PFSK-1 (cell line): ENCODE measurements at regions not wholly inside any gene's neighbourhood (a gene's known extent, or its start where the extent isn't known, plus 50 kb on each side); places are given as distances from the start of the nearest gene placed in this dataset.

Experiments used
- FOXP2 ChIP-seq: optimal IDR thresholded peaks from 2 replicates; pipeline ENCODE3; 2011; ENCODE audit warnings: borderline replicate concordance, control low read depth, inconsistent platforms; ENCODE audit not compliant: insufficient read depth; ENCODE audit errors: extremely low read length, extremely low read depth
- POLR2AphosphoS5 ChIP-seq: IDR thresholded peaks from 2 replicates; pipeline ENCODE4 v1.6.1; 2012; ENCODE audit warnings: low read depth, mild to moderate bottlenecking, control low read depth, low read length, moderate library complexity
- REST ChIP-seq, 2 experiments: IDR thresholded peaks; 2 replicates each; pipeline versions ENCODE4 v1.6.1 to v1.8.0; 2011 to 2012; ENCODE audit warnings: low read depth in 2 of 2, low read length in 2 of 2, control low read depth in 1 of 2, inconsistent platforms in 1 of 2, mild to moderate bottlenecking in 1 of 2, moderate library complexity in 1 of 2; ENCODE audit not compliant: insufficient read depth in 1 of 2
- SIN3A ChIP-seq: IDR thresholded peaks from 2 replicates; pipeline ENCODE4 v1.6.1; 2012; ENCODE audit warnings: mild to moderate bottlenecking, low read length, moderate library complexity, borderline replicate concordance; ENCODE audit not compliant: insufficient read depth
- TAF1 ChIP-seq: IDR thresholded peaks from 2 replicates; pipeline ENCODE4 v1.6.1; 2012; ENCODE audit warnings: low read length, control low read depth, borderline replicate concordance; ENCODE audit not compliant: insufficient read depth

GRCh38 chr12:91846466-91847055 is 299.1 kb downstream of the BTG1 start:
- TF ChIP-seq POLR2AphosphoS5, result no peak
- TF ChIP-seq REST (IDR thresholded peaks at IDR 0.05; ENCODE audit: insufficient read depth in 1 of 2, low read depth in 2 of 2, low read length in 2 of 2), result no peak
- no peak for TF ChIP-seq FOXP2
- no peak for TF ChIP-seq TAF1
- no peak for TF ChIP-seq SIN3A

- TF ChIP-seq FOXP2, result no peak
- TF ChIP-seq TAF1, result no peak
- TF ChIP-seq REST (IDR thresholded peaks at IDR 0.05; ENCODE audit: insufficient read depth in 1 of 2, low read depth in 2 of 2, low read length in 2 of 2), result no peak
- TF ChIP-seq SIN3A, result no peak
- no peak for TF ChIP-seq POLR2AphosphoS5
Measured at GRCh38 chr12:91845365-91845764, 300.3 kb downstream of the BTG1 start.

- TF ChIP-seq SIN3A (no peak), POLR2AphosphoS5 (no peak), TAF1 (no peak), REST (IDR thresholded peaks at IDR 0.05; ENCODE audit: insufficient read depth in 1 of 2, low read depth in 2 of 2, low read length in 2 of 2) (no peak), FOXP2 (no peak)
Measured at GRCh38 chr12:91841822-91842221, 303.8 kb downstream of the BTG1 start.

GRCh38 chr12:91836696-91837095 is 308.9 kb downstream of the BTG1 start:
- no peak for TF ChIP-seq SIN3A
- TF ChIP-seq FOXP2, result no peak
- no peak for TF ChIP-seq POLR2AphosphoS5
- no peak for TF ChIP-seq REST (IDR thresholded peaks at IDR 0.05; ENCODE audit: insufficient read depth in 1 of 2, low read depth in 2 of 2, low read length in 2 of 2)

GRCh38 chr12:91836264-91836663 is 309.4 kb downstream of the BTG1 start:
- TF ChIP-seq TAF1 (no peak), POLR2AphosphoS5 (no peak), SIN3A (no peak), FOXP2 (no peak), REST (IDR thresholded peaks at IDR 0.05; ENCODE audit: insufficient read depth in 1 of 2, low read depth in 2 of 2, low read length in 2 of 2) (no peak)
